Adipocyte (in vitro differentiated cells): ENCODE measurements at regions not wholly inside any gene's neighbourhood (a gene's known extent, or its start where the extent isn't known, plus 50 kb on each side); places are given as distances from the start of the nearest gene placed in this dataset.

Experiments used
- DNase-seq: peaks from one replicate; pipeline ENCODE4 v3.0.0-alpha.2; 2015; ENCODE audit warnings: low read depth
- H3K27me3 ChIP-seq: replicated peaks from 2 replicates; pipeline ENCODE4 v1.7.0; 2013; ENCODE audit warnings: mild to moderate bottlenecking, low read length, moderate library complexity; ENCODE audit not compliant: control insufficient read depth, insufficient read depth
- H3K36me3 ChIP-seq: 2 replicates; pipeline ENCODE4 v1.7.0; 2013; ENCODE audit warnings: low read length, mild to moderate bottlenecking, moderate library complexity; ENCODE audit not compliant: control insufficient read depth, insufficient read depth, severe bottlenecking
- H3K4me1 ChIP-seq: 2 replicates; pipeline ENCODE4 v1.7.0; 2013; ENCODE audit warnings: mild to moderate bottlenecking, low read length, moderate library complexity; ENCODE audit not compliant: control insufficient read depth, insufficient read depth
- H3K4me3 ChIP-seq: 2 replicates; pipeline ENCODE4 v1.7.0; 2013; ENCODE audit warnings: mild to moderate bottlenecking, low read length, moderate library complexity
- H3K9ac ChIP-seq: 2 replicates; pipeline ENCODE4 v1.7.0; 2013; ENCODE audit warnings: mild to moderate bottlenecking, low read length, moderate library complexity
- H3K9me3 ChIP-seq: 2 replicates; pipeline ENCODE4 v1.7.0; 2013; ENCODE audit warnings: mild to moderate bottlenecking, low read length, moderate library complexity; ENCODE audit not compliant: control insufficient read depth

DNA sequence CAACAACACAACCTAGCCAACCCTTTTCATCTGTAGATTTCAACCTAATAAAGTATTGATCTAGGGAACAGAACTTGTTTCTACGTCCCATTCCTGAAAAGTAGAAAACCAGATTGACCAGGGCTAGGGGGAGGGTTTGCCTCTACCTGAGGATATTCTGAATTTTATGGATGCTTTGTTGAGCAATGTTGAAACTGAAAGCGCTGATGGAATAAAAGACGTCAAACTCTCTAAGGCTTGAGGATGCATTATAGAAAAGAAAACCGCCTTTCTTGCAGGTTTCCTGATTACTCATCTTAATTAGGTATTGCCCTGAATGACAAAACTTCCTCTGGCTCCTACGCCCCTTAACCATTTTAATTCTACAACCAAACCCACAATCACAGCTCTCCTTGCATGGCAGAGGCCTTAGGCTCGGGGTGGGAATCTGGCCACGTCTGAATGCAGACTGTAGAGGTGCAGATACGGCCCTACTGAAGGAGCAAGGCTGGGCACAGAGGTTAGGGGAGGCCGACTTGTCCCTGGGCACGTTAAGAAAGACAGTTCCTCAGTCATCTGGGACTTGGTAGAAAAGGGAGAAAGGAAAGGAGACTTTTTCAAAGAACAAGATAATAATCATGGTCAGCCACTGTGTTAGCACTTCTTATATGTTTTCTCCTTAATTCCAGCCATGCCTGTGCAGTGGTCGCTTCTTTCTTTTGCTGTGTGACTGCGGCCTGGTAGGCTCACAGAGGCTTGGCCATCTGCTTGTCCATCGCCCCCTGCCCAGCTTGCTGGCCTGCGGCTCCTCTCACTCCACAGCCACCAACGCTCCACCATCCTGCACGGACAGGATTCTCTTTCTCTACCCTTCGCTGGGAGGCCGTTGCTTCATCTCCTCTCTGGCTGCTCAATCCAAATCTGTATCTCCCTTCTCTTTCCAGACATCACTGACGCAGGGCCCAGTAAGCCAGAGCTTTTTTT, 209.5 kb downstream of the VAPA start:
- H3K4me3 ChIP-seq, result no peak overlapping the region
- H3K9me3 ChIP-seq, result peaks cover 10% of the 10 kb centered on the region
- H3K36me3 ChIP-seq, result no peaks in the 10 kb centered on the region
- H3K4me1 ChIP-seq, result peaks cover 40% of the 10 kb centered on the region
- H3K9ac ChIP-seq, result no peak overlapping the region
- H3K27me3 ChIP-seq, result no peaks in the 10 kb centered on the region
- DNase-seq, result no peak

DNA sequence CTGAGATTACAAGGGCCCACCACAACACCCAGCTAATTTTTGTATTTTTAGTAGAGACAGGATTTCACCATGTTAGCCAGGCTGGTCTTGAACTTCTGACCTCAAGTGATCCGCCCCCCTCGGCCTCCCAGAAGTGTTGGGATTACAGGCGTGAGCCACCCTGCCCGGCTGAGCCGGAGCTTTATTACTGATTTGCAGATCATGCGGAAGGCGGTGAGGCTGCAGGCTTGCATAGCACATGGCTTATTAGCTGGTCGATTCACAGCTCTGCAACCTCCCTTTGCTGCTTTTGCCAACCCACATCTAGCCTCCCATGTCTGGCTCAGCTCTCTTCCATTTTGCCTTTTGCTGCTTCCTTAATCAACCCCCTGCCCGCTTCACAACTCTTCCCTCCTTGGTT, 210.3 kb downstream of the VAPA start:
- H3K36me3 ChIP-seq, result no peaks in the 10 kb centered on the region

DNA sequence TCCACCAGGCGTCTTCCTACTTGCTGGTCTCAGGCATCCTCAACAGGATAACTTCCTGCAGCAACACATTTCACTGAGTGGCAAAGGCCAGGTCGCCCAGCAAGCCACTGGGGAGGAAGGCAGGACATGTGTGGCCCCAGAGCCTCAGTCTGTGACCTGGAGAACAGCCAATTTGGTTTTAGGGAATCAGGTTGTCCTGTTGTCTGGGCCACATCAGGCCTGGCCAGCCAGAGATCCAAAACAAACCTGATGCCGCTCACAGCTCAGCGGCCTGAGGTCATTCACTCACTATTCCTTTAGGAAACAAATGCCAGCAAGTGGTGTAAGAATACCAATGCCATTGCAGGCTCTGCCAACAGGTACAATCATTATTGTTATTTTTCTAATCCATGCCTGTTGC, 210.7 kb downstream of the VAPA start:
- Histone ChIP-seq H3K4me1 (peaks cover 40% of the 10 kb centered on the region), H3K9ac (peak overlapping the region; percentile 9), H3K9me3 (peaks cover 5% of the 10 kb centered on the region), H3K27me3 (no peaks in the 10 kb centered on the region), H3K4me3 (no peak overlapping the region), H3K36me3 (no peaks in the 10 kb centered on the region)
- no peak for DNase-seq

More for the DNA sequence above, 210.3 kb downstream of the VAPA start:
- no peak for DNase-seq
- Histone ChIP-seq H3K9ac (no peak overlapping the region), H3K9me3 (peaks cover 10% of the 10 kb centered on the region), H3K27me3 (no peaks in the 10 kb centered on the region), H3K4me1 (peaks cover 40% of the 10 kb centered on the region), H3K4me3 (no peak overlapping the region)

DNA sequence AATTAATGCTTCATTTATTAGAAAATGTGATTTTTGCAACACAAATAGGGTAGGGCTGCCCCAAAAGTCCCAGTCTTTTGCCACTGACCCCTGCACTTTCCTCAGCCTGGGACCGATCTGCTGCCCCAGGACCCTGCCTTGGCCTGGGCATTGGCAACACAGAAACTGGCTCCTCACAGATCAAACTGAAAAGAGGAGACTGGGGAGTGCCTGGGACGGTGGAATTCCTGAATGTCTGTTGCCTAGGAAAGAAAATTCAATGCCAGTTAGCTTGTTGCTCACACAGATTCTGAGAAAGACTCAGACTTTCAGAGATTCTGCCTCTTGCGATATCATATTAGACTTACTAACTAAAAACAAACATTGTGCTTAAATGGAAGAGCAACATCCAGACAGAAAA, 211.2 kb downstream of the VAPA start:
- H3K9me3 ChIP-seq, result peaks cover 2% of the 10 kb centered on the region
- no peaks in the 10 kb centered on the region for H3K36me3 ChIP-seq
- no peaks in the 10 kb centered on the region for H3K27me3 ChIP-seq
- peak overlapping the region; percentile 9 for H3K9ac ChIP-seq
- peaks cover 39% of the 10 kb centered on the region for H3K4me1 ChIP-seq
- peak; percentile 26 for DNase-seq
- H3K4me3 ChIP-seq, result no peak overlapping the region

DNA sequence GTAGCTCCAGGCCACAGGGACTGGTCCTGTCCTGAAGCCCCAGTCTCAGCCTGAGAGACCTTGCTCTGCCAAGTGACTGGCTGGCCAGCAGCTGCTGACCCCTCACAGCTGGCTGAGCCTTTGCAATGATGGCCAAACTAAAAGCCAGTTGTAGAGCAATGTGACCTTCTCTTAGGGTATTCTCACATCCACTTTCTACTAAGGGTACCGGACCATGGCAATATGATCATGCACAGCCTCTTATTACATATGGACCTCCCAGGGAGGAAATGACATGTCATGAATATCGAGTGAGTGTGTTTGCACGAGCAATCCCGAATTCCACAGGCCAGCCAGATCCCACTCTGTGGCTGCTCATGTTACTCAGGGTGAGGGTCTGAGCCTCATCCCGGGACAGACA, 213.9 kb downstream of the VAPA start:
- Histone ChIP-seq H3K9ac (no peak overlapping the region), H3K9me3 (no peaks in the 10 kb centered on the region), H3K4me1 (peaks cover 18% of the 10 kb centered on the region), H3K36me3 (no peaks in the 10 kb centered on the region), H3K4me3 (no peak overlapping the region), H3K27me3 (no peaks in the 10 kb centered on the region)
- no peak for DNase-seq

DNA sequence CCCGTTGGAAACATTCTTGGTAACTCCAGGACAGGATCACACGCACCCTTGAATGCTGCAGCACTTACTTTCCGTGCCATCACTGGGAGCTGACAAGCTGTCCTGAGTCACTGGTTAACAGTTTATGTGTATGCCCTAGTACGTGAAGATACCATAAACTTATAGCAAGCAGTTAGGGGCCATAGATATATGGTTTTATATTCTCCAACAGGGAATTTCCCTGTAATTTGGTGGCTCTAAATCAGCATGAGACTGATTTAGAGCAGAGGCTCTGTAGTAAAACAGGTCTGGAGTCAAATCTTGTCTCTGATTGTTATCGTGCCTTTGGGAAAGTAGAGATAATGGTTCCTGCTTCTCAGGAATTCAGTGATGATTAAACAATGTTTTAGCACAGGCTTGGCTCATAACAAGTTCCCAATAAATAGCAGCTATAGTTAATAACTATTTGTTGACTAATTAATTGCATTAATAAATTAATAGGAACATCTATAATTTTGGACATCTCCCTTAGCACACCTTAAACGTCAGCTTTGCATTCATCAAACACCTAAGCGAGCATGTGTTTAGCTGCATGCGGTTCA, 215.2 kb downstream of the VAPA start:
- Histone ChIP-seq H3K36me3 (no peaks in the 10 kb centered on the region), H3K4me1 (peaks cover 18% of the 10 kb centered on the region), H3K27me3 (no peaks in the 10 kb centered on the region), H3K9me3 (no peaks in the 10 kb centered on the region), H3K4me3 (no peak overlapping the region), H3K9ac (no peak overlapping the region)
- no peak for DNase-seq

DNA sequence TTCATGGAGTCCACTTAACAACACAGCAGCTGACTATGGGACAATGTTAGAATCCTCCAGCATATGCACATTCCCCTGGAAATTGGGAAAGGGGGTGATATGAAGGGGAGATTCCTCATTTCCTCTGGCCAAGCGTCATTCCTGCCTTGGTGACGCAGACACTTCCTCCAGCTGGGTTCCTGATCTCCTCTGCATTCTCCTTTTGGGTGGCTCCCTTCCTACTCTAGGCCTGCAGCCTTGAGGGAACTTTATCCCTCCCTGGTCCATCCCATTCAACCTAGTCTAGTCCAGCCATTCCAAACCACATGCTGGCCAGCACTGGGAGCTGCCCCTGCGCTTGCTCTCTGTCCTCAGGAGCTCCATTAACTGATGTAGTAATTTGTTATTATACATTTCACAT, 216.8 kb downstream of the VAPA start:
- Histone ChIP-seq H3K27me3 (no peaks in the 10 kb centered on the region), H3K9me3 (no peaks in the 10 kb centered on the region), H3K4me1 (peaks cover 11% of the 10 kb centered on the region), H3K9ac (no peak overlapping the region), H3K36me3 (no peaks in the 10 kb centered on the region), H3K4me3 (no peak overlapping the region)
- DNase-seq, result no peak

DNA sequence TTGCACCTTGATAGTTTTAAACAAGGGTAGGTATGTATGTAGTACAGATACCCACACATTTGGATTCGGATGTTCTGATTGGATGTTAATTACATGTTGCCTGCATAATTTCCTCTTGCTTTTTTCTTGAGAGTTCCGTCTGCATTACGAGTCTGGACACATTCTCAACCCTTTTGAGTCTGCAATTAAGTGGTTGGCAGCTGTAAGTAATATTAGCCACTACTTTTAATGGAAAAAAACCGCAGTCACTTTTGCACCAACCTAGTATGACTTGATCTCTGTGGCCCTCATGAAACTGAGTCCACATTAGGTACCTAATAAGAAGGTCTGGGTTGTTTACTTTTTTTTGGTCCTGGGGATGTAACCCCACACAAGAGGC, 217.3 kb downstream of the VAPA start:
- Histone ChIP-seq H3K4me3 (no peak overlapping the region), H3K9me3 (no peaks in the 10 kb centered on the region), H3K36me3 (no peaks in the 10 kb centered on the region), H3K27me3 (no peaks in the 10 kb centered on the region), H3K9ac (no peak overlapping the region), H3K4me1 (peaks cover 11% of the 10 kb centered on the region)
- DNase-seq, result no peak

DNA sequence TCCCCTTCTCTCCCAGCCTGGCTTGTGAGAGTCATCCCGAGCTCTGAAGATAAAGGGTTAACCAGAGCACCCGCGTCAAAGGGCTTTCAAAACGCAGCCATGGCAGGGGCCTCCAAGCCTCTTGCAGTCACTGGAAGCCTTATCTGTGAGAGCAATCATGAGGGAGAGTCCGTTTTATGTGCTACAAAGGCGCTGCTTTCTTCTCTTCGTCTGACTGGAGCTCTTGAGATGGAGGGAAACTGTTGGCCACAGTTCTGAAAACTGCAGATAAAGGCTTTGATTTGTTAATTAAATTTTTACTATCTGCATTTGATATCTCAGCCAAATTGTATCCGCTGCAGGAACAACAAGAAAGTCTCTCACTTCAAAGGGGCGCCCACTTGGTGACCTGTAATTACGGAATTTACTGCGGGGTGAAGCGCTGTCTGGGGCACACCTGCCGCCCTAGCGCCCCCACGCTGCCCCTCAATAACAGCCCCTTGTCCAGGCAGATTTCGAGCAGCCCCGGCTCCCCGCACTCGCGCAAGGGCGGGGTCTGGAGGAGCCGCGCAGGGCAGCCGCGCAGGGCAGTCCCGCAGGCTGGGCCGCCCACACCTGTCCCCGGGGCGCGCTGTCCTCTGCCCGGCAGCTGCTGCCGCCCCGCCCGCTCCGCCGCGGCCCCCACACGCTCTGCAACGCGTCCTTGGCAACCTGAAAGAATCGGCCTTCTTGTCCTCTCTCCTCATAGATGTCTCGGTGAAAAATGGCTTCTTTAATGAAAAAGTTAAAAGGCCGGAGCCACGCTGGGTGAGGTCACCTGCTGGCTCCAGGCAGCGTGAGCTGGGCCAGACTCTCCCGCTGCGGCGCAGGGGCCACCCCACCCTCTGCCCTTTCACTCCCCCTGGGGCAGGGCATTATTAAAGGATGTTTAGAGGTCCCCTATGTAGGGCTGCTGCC, 217.9 kb downstream of the VAPA start:
- no peaks in the 10 kb centered on the region for H3K9me3 ChIP-seq
- no peaks in the 10 kb centered on the region for H3K27me3 ChIP-seq
- H3K9ac ChIP-seq, result peak overlapping the region; percentile 25
- no peaks in the 10 kb centered on the region for H3K36me3 ChIP-seq
- DNase-seq, result no peak
- peak overlapping the region; percentile 57 for H3K4me3 ChIP-seq
- H3K4me1 ChIP-seq, result peaks cover 11% of the 10 kb centered on the region

DNA sequence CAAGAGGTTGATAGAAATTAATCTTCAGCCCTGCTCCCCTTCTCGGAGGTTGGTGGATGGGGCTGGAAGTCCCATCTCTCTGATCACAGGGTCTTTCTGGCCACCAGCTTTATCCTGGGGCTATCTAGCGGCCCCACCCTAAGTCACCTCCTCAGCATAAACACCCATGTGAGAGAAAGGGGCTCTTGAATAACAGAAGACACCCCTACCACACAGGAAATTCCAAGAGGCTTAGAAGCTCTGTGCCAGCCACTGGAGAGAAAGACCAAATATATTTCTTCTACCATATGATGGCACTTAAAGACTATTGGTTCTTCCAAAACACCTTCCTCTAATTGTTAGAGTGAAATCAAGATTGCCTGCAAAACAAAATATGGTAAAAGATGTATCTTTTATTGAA, 219.7 kb downstream of the VAPA start:
- H3K4me1 ChIP-seq, result peaks cover 13% of the 10 kb centered on the region
- no peak overlapping the region for H3K9ac ChIP-seq
- H3K36me3 ChIP-seq, result no peaks in the 10 kb centered on the region
- H3K4me3 ChIP-seq, result no peak overlapping the region
- H3K9me3 ChIP-seq, result no peaks in the 10 kb centered on the region
- no peak for DNase-seq
- H3K27me3 ChIP-seq, result no peaks in the 10 kb centered on the region

DNA sequence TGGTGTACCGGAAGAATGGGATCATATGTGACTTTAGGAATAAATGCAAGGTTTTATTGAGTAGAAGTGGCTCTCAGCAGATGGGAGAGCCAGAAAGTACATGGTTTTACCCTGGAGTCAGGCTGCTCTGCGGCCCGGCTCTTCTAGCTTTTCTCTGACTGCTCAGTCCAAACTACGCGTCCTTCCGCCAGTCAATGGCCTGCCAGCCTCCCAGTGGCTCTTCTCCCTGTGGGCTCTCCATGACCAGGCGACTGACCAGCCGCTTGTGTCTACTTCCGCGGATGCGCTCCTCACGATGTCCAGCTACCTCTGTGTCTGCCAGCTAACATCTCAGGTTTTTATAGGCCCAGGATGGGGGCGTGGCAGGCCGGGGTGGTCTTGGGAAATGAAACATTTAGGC, 220.4 kb downstream of the VAPA start:
- Histone ChIP-seq H3K36me3 (no peaks in the 10 kb centered on the region), H3K4me3 (no peak overlapping the region), H3K27me3 (no peaks in the 10 kb centered on the region), H3K9ac (no peak overlapping the region), H3K9me3 (no peaks in the 10 kb centered on the region), H3K4me1 (peaks cover 19% of the 10 kb centered on the region)
- DNase-seq, result no peak
